Fibroblast of the aortic adventitia (primary cell): ENCODE measurements at regions not wholly inside any gene's neighbourhood (a gene's known extent, or its start where the extent isn't known, plus 50 kb on each side); places are given as distances from the start of the nearest gene placed in this dataset.

Experiments
- DNase-seq: peaks from one replicate; pipeline ENCODE4 v3.0.0-alpha.2; 2010; ENCODE audit warnings: low read depth
- H3K4me3 ChIP-seq: 2 replicates; pipeline ENCODE4 v1.5.1; 2011; ENCODE audit warnings: low read depth, mild to moderate bottlenecking, control low read depth, low read length, moderate library complexity
- CTCF ChIP-seq: IDR thresholded peaks from 2 replicates; pipeline ENCODE4 v1.5.1; 2011; ENCODE audit warnings: mild to moderate bottlenecking, low read length, control low read depth, inconsistent platforms; ENCODE audit not compliant: insufficient read depth

GRCh38 chr11:81669935-81670543, 1063.6 kb downstream of the FAM181B start:
- H3K4me3 ChIP-seq: no peak overlapping the region
- TF ChIP-seq CTCF: no peak
- no peak for DNase-seq

GRCh38 chr11:81658722-81659121, 1074.9 kb downstream of the FAM181B start:
- no peak overlapping the region for H3K4me3 ChIP-seq
- peak; percentile 50 for TF ChIP-seq CTCF
- peak; percentile 19 for DNase-seq

GRCh38 chr11:81655351-81655750, 1078.3 kb downstream of the FAM181B start:
- no peak for DNase-seq
- no peak for TF ChIP-seq CTCF

GRCh38 chr11:81647374-81647773, 1086.3 kb downstream of the FAM181B start:
- no peak for TF ChIP-seq CTCF
- no peak for DNase-seq
- H3K4me3 ChIP-seq: no peak overlapping the region

More at GRCh38 chr11:81655351-81655750, 1078.3 kb downstream of the FAM181B start:
- no peak overlapping the region for H3K4me3 ChIP-seq

- peak; percentile 59 for TF ChIP-seq CTCF
- no peak overlapping the region for H3K4me3 ChIP-seq
- DNase-seq: peak; percentile 47
Observed at GRCh38 chr11:81644239-81644840, 1089.3 kb downstream of the FAM181B start.

- TF ChIP-seq CTCF: no peak
- no peak for DNase-seq
- H3K4me3 ChIP-seq: no peak overlapping the region
Observed at GRCh38 chr11:81634483-81634882, 1099.2 kb downstream of the FAM181B start.
